DOHH2 (cell line): ENCODE measurements at regions not wholly inside any gene's neighbourhood (a gene's known extent, or its start where the extent isn't known, plus 50 kb on each side); places are given as distances from the start of the nearest gene placed in this dataset.

ENCODE experiments used
- H3F3A ChIP-seq: fragments of 200-600 bp; sonication (generic), shearing (Covaris generic); 2 replicates; pipeline ENCODE4 v1.6.0; 2016; ENCODE audit warnings: antibody characterized with exemption, mild to moderate bottlenecking; ENCODE audit not compliant: control insufficient read depth, insufficient read depth
- H3K27ac ChIP-seq: fragments of 200-600 bp; sonication (generic); 2 replicates; pipeline ENCODE4 v1.5.1; 2014; ENCODE audit warnings: low read depth, mild to moderate bottlenecking, low read length, moderate library complexity
- H3K27me3 ChIP-seq: fragments of 200-600 bp; sonication (generic); 2 replicates; pipeline ENCODE4 v1.6.1; 2014; ENCODE audit warnings: mild to moderate bottlenecking, low read length, mixed read lengths; ENCODE audit not compliant: control insufficient read depth
- H3K36me3 ChIP-seq: fragments of 200-600 bp; sonication (generic); 2 replicates; pipeline ENCODE4 v1.6.1; 2014; ENCODE audit warnings: mild to moderate bottlenecking, low read length, moderate library complexity, mixed read lengths; ENCODE audit not compliant: control insufficient read depth
- H3K4me1 ChIP-seq: fragments of 200-600 bp; sonication (generic); 2 replicates; pipeline ENCODE4 v1.6.1; 2014; ENCODE audit warnings: mild to moderate bottlenecking, low read length, mixed read lengths; ENCODE audit not compliant: control insufficient read depth
- H3K4me2 ChIP-seq: fragments of 200-600 bp; sonication (generic); 2 replicates; pipeline ENCODE4 v1.6.0; 2014; ENCODE audit warnings: mild to moderate bottlenecking, low read length, moderate library complexity
- H3K4me3 ChIP-seq: fragments of 200-600 bp; sonication (generic); 2 replicates; pipeline ENCODE4 v1.5.1; 2014; ENCODE audit warnings: mild to moderate bottlenecking, low read length, mixed read lengths
- H3K79me2 ChIP-seq: fragments of 200-600 bp; sonication (generic); 2 replicates; pipeline ENCODE4 v1.6.1; 2014; ENCODE audit warnings: mild to moderate bottlenecking, low read length, mixed read lengths; ENCODE audit not compliant: control insufficient read depth
- H3K9me2 ChIP-seq: fragments of 200-600 bp; sonication (generic); replicated peaks from 2 replicates; pipeline ENCODE4 v1.6.1; 2014; ENCODE audit warnings: mild to moderate bottlenecking, low read length, mixed read lengths; ENCODE audit not compliant: control insufficient read depth
- H3K9me3 ChIP-seq: fragments of 200-600 bp; sonication (generic); 2 replicates; pipeline ENCODE4 v1.6.1; 2014; ENCODE audit warnings: antibody characterized with exemption, low read length, mixed read lengths; ENCODE audit not compliant: control insufficient read depth, insufficient read depth
- H4K20me1 ChIP-seq: fragments of 200-600 bp; sonication (generic); 2 replicates; pipeline ENCODE4 v1.6.0; 2014; ENCODE audit warnings: low read depth, mild to moderate bottlenecking, antibody characterized with exemption, low read length, moderate library complexity; ENCODE audit not compliant: control insufficient read depth, insufficient read depth
- CTCF ChIP-seq: fragments of 200-600 bp; sonication (generic); IDR thresholded peaks from one replicate; pipeline ENCODE4 v1.5.1; 2014; ENCODE audit warnings: antibody characterized with exemption, mild to moderate bottlenecking, low read depth, low read length; ENCODE audit not compliant: poor library complexity, severe bottlenecking
- EZH2phosphoT487 ChIP-seq: fragments of 200-600 bp; sonication (generic); IDR thresholded peaks from 2 replicates; pipeline ENCODE4 v1.6.1; 2017; ENCODE audit warnings: borderline replicate concordance, mild to moderate bottlenecking, antibody characterized with exemption, low read length, moderate library complexity, mixed read lengths

- no peak overlapping the region for H3K4me2 ChIP-seq
- no peak overlapping the region for H3K27ac ChIP-seq
- H3K9me3 ChIP-seq = no peaks in the 10 kb centered on the region
- peaks cover 28% of the 10 kb centered on the region for H3K27me3 ChIP-seq
- no peaks in the 10 kb centered on the region; the same call in 1 of the 2 replicates for H4K20me1 ChIP-seq
- no peaks in the 10 kb centered on the region for H3K36me3 ChIP-seq
- H3K4me1 ChIP-seq = no peaks in the 10 kb centered on the region
- no peak for TF ChIP-seq CTCF
- no peak overlapping the region for H3K4me3 ChIP-seq
- H3K79me2 ChIP-seq = no peaks in the 10 kb centered on the region
- H3F3A ChIP-seq = no peaks in the 10 kb centered on the region
- no peaks in the 10 kb centered on the region for H3K9me2 ChIP-seq
These were observed 65.7 kb downstream of the TMEM30B start for GRCh38 chr14:61215222-61216020.

- TF ChIP-seq EZH2phosphoT487 = no peak
- TF ChIP-seq CTCF = no peak
- no peaks in the 10 kb centered on the region for H3K36me3 ChIP-seq
- no peak overlapping the region for H3K4me3 ChIP-seq
- H3K27me3 ChIP-seq = peaks cover 15% of the 10 kb centered on the region
- H4K20me1 ChIP-seq = no peaks in the 10 kb centered on the region; the same call in 1 of the 2 replicates
- no peaks in the 10 kb centered on the region for H3F3A ChIP-seq
- no peaks in the 10 kb centered on the region for H3K79me2 ChIP-seq
- no peak overlapping the region for H3K4me2 ChIP-seq
- no peak overlapping the region for H3K27ac ChIP-seq
- no peaks in the 10 kb centered on the region for H3K9me2 ChIP-seq
- no peaks in the 10 kb centered on the region for H3K4me1 ChIP-seq
- no peaks in the 10 kb centered on the region for H3K9me3 ChIP-seq
These were observed 67.2 kb downstream of the TMEM30B start for GRCh38 chr14:61213920-61214319.

GRCh38 chr14:61213191-61213621, 67.9 kb downstream of the TMEM30B start:
- TF ChIP-seq CTCF = no peak
- no peak for TF ChIP-seq EZH2phosphoT487
- peaks cover 8% of the 10 kb centered on the region for H3K27me3 ChIP-seq
- no peaks in the 10 kb centered on the region for H3K36me3 ChIP-seq
- H4K20me1 ChIP-seq = no peaks in the 10 kb centered on the region; the same call in 1 of the 2 replicates
- H3K4me2 ChIP-seq = no peak overlapping the region
- no peak overlapping the region for H3K27ac ChIP-seq
- H3K9me2 ChIP-seq = no peaks in the 10 kb centered on the region
- no peaks in the 10 kb centered on the region for H3K79me2 ChIP-seq
- H3F3A ChIP-seq = no peaks in the 10 kb centered on the region
- no peak overlapping the region for H3K4me3 ChIP-seq
- no peaks in the 10 kb centered on the region for H3K4me1 ChIP-seq
- H3K9me3 ChIP-seq = no peaks in the 10 kb centered on the region
